Duodenal mucosa (tissue), 2 donors: ENCODE measurements at regions not wholly inside any gene's neighbourhood (a gene's known extent, or its start where the extent isn't known, plus 50 kb on each side); places are given as distances from the start of the nearest gene placed in this dataset.

ENCODE experiments used
- H3K27ac ChIP-seq: one replicate; pipeline ENCODE4 v1.7.0; 2013; ENCODE audit warnings: low read depth, low read length
- H3K27me3 ChIP-seq, 2 donors: one replicate each; pipeline ENCODE4 v1.7.0; 2013; ENCODE audit warnings: low read length in 2 of 2, control low read depth in 1 of 2; ENCODE audit not compliant: insufficient read depth in 2 of 2, control insufficient read depth in 1 of 2
- H3K36me3 ChIP-seq, 2 donors: one replicate each; pipeline ENCODE4 v1.7.0; 2013; ENCODE audit warnings: low read length in 2 of 2, control low read depth in 1 of 2; ENCODE audit not compliant: insufficient read depth in 2 of 2, control insufficient read depth in 1 of 2
- H3K4me1 ChIP-seq, 2 donors: one replicate each; pipeline ENCODE4 v1.7.0; 2013; ENCODE audit warnings: low read length in 2 of 2, control low read depth in 1 of 2; ENCODE audit not compliant: insufficient read depth in 2 of 2, control insufficient read depth in 1 of 2
- H3K4me3 ChIP-seq, 2 donors: one replicate each; pipeline ENCODE4 v1.7.0; 2013; ENCODE audit warnings: low read length in 2 of 2, low read depth in 1 of 2
- H3K9ac ChIP-seq, 2 donors: one replicate each; pipeline ENCODE4 v1.7.0; 2013; ENCODE audit warnings: low read length in 2 of 2, low read depth in 1 of 2
- H3K9me3 ChIP-seq, 2 donors: one replicate each; pipeline ENCODE4 v1.7.0; 2013; ENCODE audit warnings: low read length in 2 of 2, control low read depth in 1 of 2; ENCODE audit not compliant: control insufficient read depth in 1 of 2

GRCh38 chr3:77939726-77940125, 899.8 kb downstream of the ROBO2 start:
- H3K9me3 ChIP-seq = no peaks in the 10 kb centered on the region
- no peaks in the 10 kb centered on the region for H3K4me1 ChIP-seq
- H3K27me3 ChIP-seq = no peaks in the 10 kb centered on the region

GRCh38 chr3:77943598-77943997, 903.7 kb downstream of the ROBO2 start:
- H3K4me1 ChIP-seq = no peaks in the 10 kb centered on the region
- H3K9me3 ChIP-seq = no peaks in the 10 kb centered on the region
- H3K27me3 ChIP-seq = no peaks in the 10 kb centered on the region
- no peak overlapping the region for H3K27ac ChIP-seq
- no peak overlapping the region for H3K4me3 ChIP-seq
- H3K9ac ChIP-seq = no peak overlapping the region
- H3K36me3 ChIP-seq = no peaks in the 10 kb centered on the region

More at GRCh38 chr3:77939726-77940125, 899.8 kb downstream of the ROBO2 start:
- Histone ChIP-seq H3K36me3 (no peaks in the 10 kb centered on the region), H3K9ac (no peak overlapping the region), H3K4me3 (no peak overlapping the region), H3K27ac (no peak overlapping the region)

- Histone ChIP-seq H3K9ac (no peak overlapping the region), H3K4me3 (no peak overlapping the region), H3K27me3 (no peaks in the 10 kb centered on the region), H3K27ac (no peak overlapping the region), H3K4me1 (no peaks in the 10 kb centered on the region), H3K9me3 (no peaks in the 10 kb centered on the region), H3K36me3 (no peaks in the 10 kb centered on the region)
Observed at GRCh38 chr3:77945320-77945719, 905.4 kb downstream of the ROBO2 start.

GRCh38 chr3:77947671-77948070, 907.8 kb downstream of the ROBO2 start:
- no peaks in the 10 kb centered on the region for H3K36me3 ChIP-seq
- H3K27ac ChIP-seq = no peak overlapping the region
- no peaks in the 10 kb centered on the region for H3K4me1 ChIP-seq
- H3K4me3 ChIP-seq = no peak overlapping the region
- H3K27me3 ChIP-seq = no peaks in the 10 kb centered on the region
- H3K9ac ChIP-seq = no peak overlapping the region
- no peaks in the 10 kb centered on the region for H3K9me3 ChIP-seq

GRCh38 chr3:77967621-77968020, 927.7 kb downstream of the ROBO2 start:
- H3K36me3 ChIP-seq = no peaks in the 10 kb centered on the region
- no peak overlapping the region for H3K27ac ChIP-seq
- H3K27me3 ChIP-seq = no peaks in the 10 kb centered on the region
- no peak overlapping the region for H3K4me3 ChIP-seq
- H3K9me3 ChIP-seq = peaks cover 0 to 6% of the 10 kb centered on the region in 2 donors
- H3K4me1 ChIP-seq = no peaks in the 10 kb centered on the region
- no peak overlapping the region for H3K9ac ChIP-seq

- H3K4me3 ChIP-seq = no peak overlapping the region
- no peaks in the 10 kb centered on the region for H3K27me3 ChIP-seq
- H3K36me3 ChIP-seq = no peaks in the 10 kb centered on the region
- no peak overlapping the region for H3K27ac ChIP-seq
- no peak overlapping the region for H3K9ac ChIP-seq
- no peaks in the 10 kb centered on the region for H3K4me1 ChIP-seq
- no peaks in the 10 kb centered on the region for H3K9me3 ChIP-seq
Observed at GRCh38 chr3:77976079-77976478, 936.2 kb downstream of the ROBO2 start.

- H3K4me1 ChIP-seq = no peaks in the 10 kb centered on the region
- H3K4me3 ChIP-seq = no peak overlapping the region
- no peaks in the 10 kb centered on the region for H3K36me3 ChIP-seq
- no peak overlapping the region for H3K27ac ChIP-seq
- peaks cover 1 to 8% of the 10 kb centered on the region in 2 donors for H3K9me3 ChIP-seq
- H3K9ac ChIP-seq = no peak overlapping the region
- no peaks in the 10 kb centered on the region for H3K27me3 ChIP-seq
Observed at GRCh38 chr3:78003090-78003489, 963.2 kb downstream of the ROBO2 start.

- H3K9me3 ChIP-seq = peaks cover 1 to 8% of the 10 kb centered on the region in 2 donors
- H3K9ac ChIP-seq = no peak overlapping the region
- no peaks in the 10 kb centered on the region for H3K27me3 ChIP-seq
- no peaks in the 10 kb centered on the region for H3K36me3 ChIP-seq
- no peak overlapping the region for H3K27ac ChIP-seq
- H3K4me3 ChIP-seq = no peak overlapping the region
- H3K4me1 ChIP-seq = no peaks in the 10 kb centered on the region
Observed at GRCh38 chr3:78004571-78004970, 964.7 kb downstream of the ROBO2 start.

GRCh38 chr3:78013653-78014052, 973.8 kb downstream of the ROBO2 start:
- Histone ChIP-seq H3K27ac (no peak overlapping the region), H3K27me3 (no peaks in the 10 kb centered on the region), H3K9me3 (no peaks in the 10 kb centered on the region), H3K36me3 (no peaks in the 10 kb centered on the region), H3K9ac (no peak overlapping the region), H3K4me1 (no peaks in the 10 kb centered on the region), H3K4me3 (no peak overlapping the region)

GRCh38 chr3:78015856-78016255, 976.0 kb downstream of the ROBO2 start:
- no peak overlapping the region for H3K4me3 ChIP-seq
- no peaks in the 10 kb centered on the region for H3K27me3 ChIP-seq
- no peaks in the 10 kb centered on the region for H3K36me3 ChIP-seq
- no peaks in the 10 kb centered on the region for H3K4me1 ChIP-seq
- no peak overlapping the region for H3K27ac ChIP-seq
- no peaks in the 10 kb centered on the region for H3K9me3 ChIP-seq
- no peak overlapping the region for H3K9ac ChIP-seq

GRCh38 chr3:78021710-78022109, 981.8 kb downstream of the ROBO2 start:
- Histone ChIP-seq H3K4me3 (no peak overlapping the region), H3K27ac (no peak overlapping the region), H3K27me3 (no peaks in the 10 kb centered on the region)

More at GRCh38 chr3:78021710-78022109, 981.8 kb downstream of the ROBO2 start:
- Histone ChIP-seq H3K36me3 (no peaks in the 10 kb centered on the region), H3K4me1 (no peaks in the 10 kb centered on the region), H3K9ac (no peak overlapping the region), H3K9me3 (no peaks in the 10 kb centered on the region)
